H1 (cell line): ENCODE measurements at regions not wholly inside any gene's neighbourhood (a gene's known extent, or its start where the extent isn't known, plus 50 kb on each side); places are given as distances from the start of the nearest gene placed in this dataset.

Experiments used
- CTCF ChIA-PET: fragments of 300-600 bp; sonication (Branson Sonifier 250); formaldehyde crosslinking; loops from one replicate; lab custom pipeline; 2021; ENCODE audit not compliant: partially characterized antibody; lab: Charles Lee
- POLR2A ChIA-PET: fragments of 300-600 bp; sonication (Branson Sonifier 250); formaldehyde crosslinking; loops from one replicate; lab custom pipeline; 2021; ENCODE audit warnings: inconsistent platforms; ENCODE audit not compliant: partially characterized antibody; lab: Charles Lee
- DNase-seq, 2 experiments: peaks; one replicate each; pipeline versions ENCODE4 v3.0.0 to v3.0.0-alpha.2; 2010 to 2022; ENCODE audit warnings: low spot score in 2 of 2, low read depth in 1 of 2, mixed read lengths in 1 of 2
- FAIRE-seq: peaks from 2 replicates; lab custom pipeline; 2011; peaks lifted over from hg19 to GRCh38; lab: Jason Lieb, UNC
- H2AFZ ChIP-seq: 2 replicates; pipeline ENCODE4 v1.8.1; 2012; ENCODE audit warnings: low read length, inconsistent platforms
- H2AK5ac ChIP-seq: 2 replicates; pipeline ENCODE4 v1.6.1; 2013; ENCODE audit warnings: low read depth, low read length
- H2BK120ac ChIP-seq: replicated peaks from 2 replicates; pipeline ENCODE3; 2013; ENCODE audit warnings: low read depth, low read length, inconsistent platforms
- H2BK12ac ChIP-seq: 2 replicates; pipeline ENCODE4 v1.6.1; 2013; ENCODE audit warnings: low read depth, low read length
- H2BK15ac ChIP-seq: 2 replicates; pipeline ENCODE4 v1.6.1; 2013; ENCODE audit warnings: low read length
- H2BK20ac ChIP-seq: 2 replicates; pipeline ENCODE4 v1.6.1; 2013; ENCODE audit warnings: low read length
- H2BK5ac ChIP-seq: 2 replicates; pipeline ENCODE4 v1.6.1; 2013; ENCODE audit warnings: low read depth, low read length
- H3K14ac ChIP-seq: 2 replicates; pipeline ENCODE4 v1.6.1; 2013; ENCODE audit warnings: inconsistent platforms; ENCODE audit not compliant: insufficient read length
- H3K18ac ChIP-seq: 2 replicates; pipeline ENCODE4 v1.6.1; 2013; ENCODE audit warnings: low read length; ENCODE audit errors: extremely low read depth
- H3K23ac ChIP-seq: 2 replicates; pipeline ENCODE4 v1.6.1; 2013; ENCODE audit warnings: inconsistent platforms; ENCODE audit not compliant: insufficient read length
- H3K23me2 ChIP-seq: 2 replicates; pipeline ENCODE4 v1.6.1; 2013; ENCODE audit warnings: low read depth, low read length
- H3K27ac ChIP-seq: 2 replicates; pipeline ENCODE4 v1.6.1; 2011; ENCODE audit warnings: low read depth, low read length, inconsistent platforms
- H3K27me3 ChIP-seq, 4 experiments: replicated peaks in 1 of 4; 1 replicate in 1 of 4; 2 replicates in 3 of 4; pipeline versions ENCODE4 v1.6.1 to v1.8.1; 2011 to 2013; ENCODE audit warnings: low read length in 3 of 4, mild to moderate bottlenecking in 3 of 4, inconsistent platforms in 2 of 4, mixed read lengths in 2 of 4, moderate library complexity in 1 of 4; ENCODE audit not compliant: control insufficient read depth in 3 of 4, insufficient read depth in 3 of 4; ENCODE audit errors: extremely low read depth in 1 of 4
- H3K36me3 ChIP-seq, 4 experiments: 2 replicates each; pipeline versions ENCODE4 v1.6.1 to v1.8.1; 2011 to 2013; ENCODE audit warnings: mild to moderate bottlenecking in 4 of 4, low read length in 3 of 4, moderate library complexity in 2 of 4, control low read depth in 1 of 4, inconsistent platforms in 1 of 4; ENCODE audit not compliant: insufficient read depth in 4 of 4, control insufficient read depth in 2 of 4
- H3K4ac ChIP-seq: replicated peaks from 2 replicates; pipeline ENCODE3; 2013; ENCODE audit warnings: low read length, low read depth, mixed read lengths, inconsistent platforms; ENCODE audit not compliant: insufficient read length
- H3K4me1 ChIP-seq, 4 experiments: replicated peaks in 1 of 4; 1 replicate in 1 of 4; 2 replicates in 3 of 4; pipeline versions ENCODE4 v1.6.1 to v1.8.1; 2011 to 2013; ENCODE audit warnings: low read length in 3 of 4, inconsistent platforms in 2 of 4, mixed read lengths in 1 of 4; ENCODE audit not compliant: insufficient read depth in 4 of 4, control insufficient read depth in 3 of 4
- H3K4me2 ChIP-seq, 2 experiments: 2 replicates each; pipeline versions ENCODE4 v1.6.1 to v1.8.1; 2011 to 2013; ENCODE audit warnings: low read depth in 2 of 2, low read length in 2 of 2, control low read depth in 1 of 2, inconsistent platforms in 1 of 2, mild to moderate bottlenecking in 1 of 2; ENCODE audit not compliant: insufficient read depth in 1 of 2
- H3K4me3 ChIP-seq, 4 experiments: fragments of 200-600, 300-600 bp in 1 of 4; sonication (generic), shearing (Covaris generic), sonication (Bioruptor Twin) in 1 of 4; 2 replicates each; pipeline versions ENCODE4 v1.5.1 to v1.8.1; 2011 to 2016; ENCODE audit warnings: low read length in 4 of 4, low read depth in 3 of 4, control low read depth in 2 of 4, inconsistent platforms in 2 of 4, mild to moderate bottlenecking in 2 of 4, mixed read lengths in 1 of 4, moderate library complexity in 1 of 4; ENCODE audit not compliant: insufficient read depth in 2 of 4; ENCODE audit errors: extremely low read depth in 1 of 4
- H3K56ac ChIP-seq: replicated peaks from 2 replicates; pipeline ENCODE3; 2013; ENCODE audit warnings: low read depth, mild to moderate bottlenecking, mixed read lengths, low read length, inconsistent platforms; ENCODE audit not compliant: insufficient read length
- H3K79me1 ChIP-seq: 2 replicates; pipeline ENCODE4 v1.6.1; 2013; ENCODE audit warnings: low read depth, low read length, control low read depth
- H3K79me2 ChIP-seq, 2 experiments: 2 replicates each; pipeline versions ENCODE4 v1.6.1 to v1.8.1; 2012 to 2013; ENCODE audit warnings: low read length in 2 of 2, mild to moderate bottlenecking in 2 of 2, inconsistent platforms in 1 of 2; ENCODE audit not compliant: insufficient read depth in 2 of 2, control insufficient read depth in 1 of 2
- H3K9ac ChIP-seq, 4 experiments: replicated peaks in 1 of 4; 1 replicate in 1 of 4; 2 replicates in 3 of 4; pipeline versions ENCODE4 v1.6.1 to v1.8.1; 2011 to 2013; ENCODE audit warnings: low read depth in 3 of 4, low read length in 3 of 4, control low read depth in 2 of 4, mild to moderate bottlenecking in 2 of 4, moderate library complexity in 2 of 4, inconsistent platforms in 1 of 4; ENCODE audit errors: extremely low read depth in 1 of 4
- H3K9me3 ChIP-seq, 2 experiments: 2 replicates each; pipeline versions ENCODE4 v1.6.1 to v1.8.1; 2012 to 2013; ENCODE audit warnings: mild to moderate bottlenecking in 2 of 2, moderate library complexity in 2 of 2, control low read depth in 1 of 2, inconsistent platforms in 1 of 2, low read depth in 1 of 2, low read length in 1 of 2, mixed read lengths in 1 of 2; ENCODE audit not compliant: insufficient read depth in 2 of 2
- H4K20me1 ChIP-seq, 2 experiments: replicated peaks in 1 of 2; 2 replicates each; pipeline versions ENCODE3 to v1.8.1; 2011 to 2013; ENCODE audit warnings: inconsistent platforms in 2 of 2, low read length in 2 of 2, mild to moderate bottlenecking in 1 of 2; ENCODE audit not compliant: insufficient read depth in 2 of 2, control insufficient read depth in 1 of 2
- H4K5ac ChIP-seq: 2 replicates; pipeline ENCODE4 v1.6.1; 2013; ENCODE audit warnings: low read length, low read depth, mixed read lengths, inconsistent platforms; ENCODE audit not compliant: insufficient read length
- H4K8ac ChIP-seq: 2 replicates; pipeline ENCODE4 v1.8.0; 2013; ENCODE audit warnings: mild to moderate bottlenecking, moderate library complexity, low read length, inconsistent platforms; ENCODE audit not compliant: insufficient read depth; ENCODE audit errors: extremely low read depth
- H4K91ac ChIP-seq: replicated peaks from 2 replicates; pipeline ENCODE3; 2013; ENCODE audit warnings: low read length, mixed read lengths, inconsistent platforms; ENCODE audit not compliant: insufficient read length
- BACH1 ChIP-seq: IDR thresholded peaks from 2 replicates; pipeline ENCODE4 v1.6.1; 2012; ENCODE audit warnings: low read length, improper control_type of control experiment
- CBX5 ChIP-seq: fragments of 300-800, 300-1000 bp; sonication (generic); IDR thresholded peaks from 2 replicates; pipeline ENCODE4 v1.7.1; 2016; ENCODE audit warnings: antibody characterized with exemption, low read length, low read depth
- CEBPB ChIP-seq: IDR thresholded peaks from 2 replicates; pipeline ENCODE4 v1.6.1; 2012; ENCODE audit warnings: low read depth, low read length
- EZH2 ChIP-seq: fragments of 200-600 bp; sonication (generic); IDR thresholded peaks from 2 replicates; pipeline ENCODE4 v1.7.1; 2012; ENCODE audit warnings: low read depth, mild to moderate bottlenecking, moderate library complexity, low read length, inconsistent platforms; ENCODE audit not compliant: severe bottlenecking
- GABPA ChIP-seq: IDR thresholded peaks from 2 replicates; pipeline ENCODE4 v1.6.1; 2011; ENCODE audit warnings: mild to moderate bottlenecking, low read length, moderate library complexity, borderline replicate concordance; ENCODE audit not compliant: insufficient read depth
- KDM5A ChIP-seq: fragments of 200-600 bp; IDR thresholded peaks from 2 replicates; pipeline ENCODE4 v1.7.1; 2012; ENCODE audit warnings: mild to moderate bottlenecking, low read length, inconsistent platforms, mixed read lengths
- POLR2A ChIP-seq, 2 experiments: IDR thresholded peaks; 1 replicate in 1 of 2; 2 replicates in 1 of 2; pipeline ENCODE4 v1.6.1; 2011; ENCODE audit warnings: low read depth in 2 of 2, low read length in 2 of 2, mild to moderate bottlenecking in 2 of 2; ENCODE audit errors: control extremely low read depth in 1 of 2
- POU5F1 ChIP-seq: IDR thresholded peaks from 2 replicates; pipeline ENCODE4 v1.6.1; 2011; ENCODE audit warnings: low read depth, mild to moderate bottlenecking, low read length, moderate library complexity
- RXRA ChIP-seq: IDR thresholded peaks from 2 replicates; pipeline ENCODE4 v1.6.1; 2011; ENCODE audit warnings: low read depth, mild to moderate bottlenecking, low read length, moderate library complexity; ENCODE audit not compliant: insufficient read depth
- TBP ChIP-seq: IDR thresholded peaks from 2 replicates; pipeline ENCODE4 v1.6.1; 2011; ENCODE audit warnings: low read depth, low read length, improper control_type of control experiment
- USF2 ChIP-seq: IDR thresholded peaks from 2 replicates; pipeline ENCODE4 v1.6.1; 2011; ENCODE audit warnings: low read length, improper control_type of control experiment
- YY1 ChIP-seq: IDR thresholded peaks from 2 replicates; pipeline ENCODE4 v1.6.1; 2011; ENCODE audit warnings: low read depth, mild to moderate bottlenecking, low read length
- ZNF274 ChIP-seq: IDR thresholded peaks from 2 replicates; pipeline ENCODE4 v1.7.0; 2012; ENCODE audit warnings: low read length, borderline replicate concordance; ENCODE audit errors: extremely low read depth
- TF ChIP-seq, protein P1 (sequence below): IDR thresholded peaks from 2 replicates; pipeline ENCODE4 v1.6.1; 2011; ENCODE audit warnings: low read depth, mild to moderate bottlenecking, low read length; ENCODE audit not compliant: insufficient read depth

- Histone ChIP-seq H2BK12ac (no peak overlapping the region), H4K91ac (no peak overlapping the region), H3K23me2 (no peaks in the 10 kb centered on the region), H2BK15ac (no peak overlapping the region), H2BK120ac (no peak overlapping the region), H3K79me2 (no peaks in the 10 kb centered on the region), H3K36me3 (peaks cover 0 to 4% (median 0%) of the 10 kb centered on the region in 4 experiments; a peak in 1 of 8 replicates), H3K27me3 (no peaks in the 10 kb centered on the region), H3K4me3 (no peak overlapping the region), H2AFZ (no peak overlapping the region), H2AK5ac (no peak overlapping the region), H3K14ac (no peak overlapping the region), H3K23ac (no peak overlapping the region), H2BK5ac (no peak overlapping the region), H3K4me2 (no peak overlapping the region), H3K9ac (no peak overlapping the region), H3K27ac (no peak overlapping the region), H3K79me1 (no peaks in the 10 kb centered on the region), H3K4ac (no peak overlapping the region), H3K9me3 (peaks cover 7 to 20% of the 10 kb centered on the region in 2 experiments), H2BK20ac (no peak overlapping the region), H3K4me1 (no peaks in the 10 kb centered on the region), H3K18ac (no peak overlapping the region), H4K20me1 (no peaks in the 10 kb centered on the region), H4K5ac (no peak overlapping the region), H4K8ac (no peak overlapping the region), H3K56ac (no peak overlapping the region)
- ChIA-PET POLR2A (no interaction called here), CTCF (no interaction called here)
- FAIRE-seq (no peak), DNase-seq (no peak)
- TF ChIP-seq GABPA: no peak
- TF ChIP-seq USF2: no peak
- TF ChIP-seq, protein P1, sequence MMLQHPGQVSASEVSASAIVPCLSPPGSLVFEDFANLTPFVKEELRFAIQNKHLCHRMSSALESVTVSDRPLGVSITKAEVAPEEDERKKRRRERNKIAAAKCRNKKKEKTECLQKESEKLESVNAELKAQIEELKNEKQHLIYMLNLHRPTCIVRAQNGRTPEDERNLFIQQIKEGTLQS: no peak
- TF ChIP-seq CEBPB: no peak
- no peak for TF ChIP-seq EZH2
- TF ChIP-seq BACH1: no peak
- TF ChIP-seq POLR2A (IDR thresholded peaks at IDR 0.05; ENCODE audit: control extremely low read depth in 1 of 2, low read depth in 2 of 2, low read length in 2 of 2): no peak
- TF ChIP-seq KDM5A: no peak
- no peak for TF ChIP-seq TBP
- TF ChIP-seq CBX5: no peak
- no peak for TF ChIP-seq YY1
- no peak for TF ChIP-seq RXRA
- TF ChIP-seq ZNF274: no peak
- no peak for TF ChIP-seq POU5F1
Observed at GRCh38 chr13:87986639-87987250, 315.6 kb downstream of the SLITRK5 start.
